ENCODE measurements at regions not wholly inside any gene's neighbourhood (a gene's known extent, or its start where the extent isn't known, plus 50 kb on each side); places are given as distances from the start of the nearest gene placed in this dataset.

DNA sequence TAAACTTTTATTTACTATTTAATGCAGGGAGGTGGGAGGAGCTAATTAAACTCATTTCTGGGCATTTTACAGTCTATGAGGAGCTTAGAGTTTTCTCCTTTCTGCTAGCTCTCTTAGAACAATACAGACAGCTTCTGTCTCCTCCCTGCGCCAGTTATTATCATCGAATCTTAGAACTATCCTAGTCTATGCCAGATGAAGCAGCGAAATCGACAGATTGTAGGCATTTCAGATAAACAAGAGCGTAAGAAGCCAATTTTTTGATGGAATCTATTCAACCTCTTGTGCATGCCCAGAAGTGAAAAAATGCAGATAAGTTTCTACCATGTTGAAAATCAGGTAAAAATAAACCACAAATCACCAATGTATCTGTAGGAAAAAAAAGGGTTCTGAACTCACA lies 297.1 kb downstream of the KLF12 start:
- TF ChIP-seq ZNF274 (IDR thresholded peaks at IDR 0.05; ENCODE audit: low read depth, low read length), result no peak
- TF ChIP-seq YY1 (IDR thresholded peaks at IDR 0.05; ENCODE audit: insufficient read depth, insufficient read length), result no peak
- no peak for TF ChIP-seq SUZ12 (IDR thresholded peaks at IDR 0.05; ENCODE audit: extremely low read depth, insufficient read depth, insufficient read length)
